Activated T-cell treated with anti-CD3 and anti-CD28 coated beads for 24 hours (primary cell): ENCODE measurements at regions not wholly inside any gene's neighbourhood (a gene's known extent, or its start where the extent isn't known, plus 50 kb on each side); places are given as distances from the start of the nearest gene placed in this dataset.
"Not testable (repeated sequence)": the region's sequence is repeated elsewhere in the genome, so short reads cannot be mapped to it uniquely, and the experiment has no call there.

Experiments
- DNase-seq: peaks from one replicate; pipeline ENCODE4 v3.0.0-alpha.2; 2020; ENCODE audit warnings: low read depth

DNA sequence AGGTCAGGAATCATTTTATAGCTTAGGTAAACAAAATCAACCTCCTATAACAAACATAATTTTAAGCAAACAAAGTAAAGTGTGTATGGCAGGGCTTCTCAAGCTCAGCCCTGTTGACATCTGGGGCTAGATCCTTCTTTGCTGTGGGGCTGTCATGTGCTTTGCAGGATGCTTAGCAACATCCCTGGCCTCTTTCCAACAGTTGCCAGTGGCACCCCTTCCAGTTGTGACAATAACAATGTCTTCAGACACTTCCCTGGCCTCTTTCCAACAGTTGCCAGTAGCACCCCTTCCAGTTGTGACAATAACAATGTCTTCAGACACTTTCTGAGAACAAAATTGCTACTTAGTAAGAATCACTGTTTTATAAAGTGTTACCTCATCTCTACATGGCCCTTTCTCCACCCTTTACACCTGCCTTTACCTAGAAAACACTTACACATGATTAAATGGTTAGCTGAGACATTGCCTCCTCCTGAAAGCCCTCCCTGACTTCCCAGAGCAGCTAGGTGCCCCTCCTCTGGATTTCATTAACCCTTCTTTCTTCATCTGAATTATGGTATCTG is 194.0 kb upstream of the LMCD1 start:
- no peak for DNase-seq

DNA sequence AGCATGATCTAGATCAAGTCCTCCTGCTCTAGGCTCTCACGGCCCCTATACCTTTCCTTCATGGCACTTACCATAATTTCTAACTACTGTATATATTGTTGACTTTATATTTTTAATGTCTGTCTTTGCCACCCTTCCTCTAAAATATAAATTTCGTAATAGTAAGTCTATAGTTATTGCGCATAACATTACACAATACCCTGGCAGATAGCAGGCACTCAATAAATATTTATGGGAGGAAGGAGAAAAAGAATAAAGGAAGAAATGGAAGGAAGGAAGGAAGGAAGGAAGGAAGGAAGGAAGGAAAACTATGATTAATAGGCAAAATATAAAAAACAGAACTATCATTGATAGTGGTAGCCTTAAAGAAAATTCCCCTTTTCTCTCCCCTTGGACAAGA is 190.3 kb upstream of the LMCD1 start:
- no peak for DNase-seq

DNA sequence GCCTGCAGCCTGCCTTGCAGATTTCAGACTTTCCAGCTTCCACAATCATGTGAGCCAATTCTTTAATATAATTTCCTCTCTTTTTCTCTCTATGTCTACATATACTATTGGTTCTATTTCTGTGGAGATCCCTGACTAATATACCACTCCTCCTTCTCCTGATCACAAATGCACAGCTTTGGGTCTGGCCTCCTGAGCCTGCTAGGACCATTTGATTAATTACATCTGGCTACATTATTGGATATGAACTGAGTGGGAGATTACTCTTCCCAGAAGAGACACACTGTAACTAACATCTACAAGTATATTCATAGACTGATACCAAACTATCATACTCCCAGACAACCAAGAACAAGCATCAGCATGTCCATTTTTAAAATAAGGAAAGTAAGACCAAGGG is 188.9 kb upstream of the LMCD1 start:
- DNase-seq, result no peak

DNA sequence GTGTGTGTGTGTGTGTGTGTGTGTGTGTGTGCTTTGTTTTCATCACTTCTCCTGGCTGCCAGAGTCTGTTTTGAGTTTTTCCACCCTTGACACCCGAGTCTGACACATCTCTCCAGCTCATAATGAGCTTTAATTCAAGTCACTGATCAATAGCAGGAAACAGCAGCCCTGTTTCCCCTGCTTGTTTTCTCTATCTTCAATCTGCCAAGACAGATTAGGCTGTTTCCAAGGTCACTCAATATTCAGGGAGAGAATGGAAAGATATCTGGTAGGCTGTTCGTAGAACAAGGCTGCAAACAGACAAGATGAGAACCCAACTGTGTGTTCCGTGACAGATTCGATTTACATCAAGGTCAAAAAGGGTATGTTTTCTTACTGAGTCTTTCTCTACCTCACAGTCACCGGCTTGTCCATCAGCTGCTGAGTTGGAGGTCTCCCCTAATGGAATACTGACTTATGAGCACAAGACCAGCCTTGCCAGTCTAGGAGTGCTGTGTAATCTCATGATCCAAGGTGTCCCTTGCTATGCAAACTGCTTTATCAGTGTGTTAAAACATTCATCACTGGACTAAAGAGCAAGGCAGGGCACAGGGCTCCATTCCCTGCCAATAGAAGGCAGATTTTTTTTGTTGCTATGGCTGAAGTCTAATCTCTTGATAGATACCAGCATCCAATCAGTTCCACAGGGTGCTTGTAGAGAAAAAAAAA is 187.9 kb upstream of the LMCD1 start:
- DNase-seq, result no peak

- DNase-seq, result not testable (repeated sequence)
Observed at GRCh38 chr3:8315526-8315925, 186.1 kb upstream of the LMCD1 start.

GRCh38 chr3:8317661-8318649 is 183.7 kb upstream of the LMCD1 start:
- no peak for DNase-seq

GRCh38 chr3:8319935-8320634 is 181.5 kb upstream of the LMCD1 start:
- no peak for DNase-seq

DNA sequence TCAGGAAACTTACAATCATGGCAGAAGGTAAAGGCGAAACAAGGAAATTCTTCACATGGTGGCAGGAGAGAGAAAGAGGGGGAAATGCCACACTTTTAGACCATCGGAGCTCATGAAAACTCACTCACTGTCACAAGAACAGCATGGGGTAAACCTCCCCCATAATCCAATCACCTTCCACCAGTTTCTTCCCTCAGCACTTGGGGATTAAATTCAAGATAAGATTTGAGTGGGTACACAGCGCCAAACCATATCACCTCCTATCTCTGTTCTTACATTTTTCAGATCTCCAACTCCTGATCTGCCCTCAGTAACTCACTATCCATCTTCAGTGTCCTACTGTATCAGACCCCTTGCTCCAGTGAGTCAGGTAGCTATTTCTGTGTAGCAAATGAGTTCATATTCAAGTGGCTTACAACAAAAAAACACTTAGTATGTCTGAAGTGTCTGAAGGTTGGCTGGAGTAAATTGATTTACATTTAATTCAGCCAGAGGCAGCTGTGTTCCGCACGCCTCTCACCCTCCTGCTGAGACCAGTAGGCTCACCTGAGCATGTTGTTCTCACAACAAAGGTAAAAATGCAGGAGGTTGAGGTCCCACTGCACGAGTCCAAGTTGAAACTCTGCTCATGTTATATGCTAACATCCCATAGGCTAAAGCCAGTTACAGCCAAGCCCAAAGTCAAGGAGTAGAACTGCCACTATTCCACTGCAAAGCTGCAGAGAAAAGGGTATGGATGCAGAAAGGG is 180.7 kb upstream of the LMCD1 start:
- no peak for DNase-seq

DNA sequence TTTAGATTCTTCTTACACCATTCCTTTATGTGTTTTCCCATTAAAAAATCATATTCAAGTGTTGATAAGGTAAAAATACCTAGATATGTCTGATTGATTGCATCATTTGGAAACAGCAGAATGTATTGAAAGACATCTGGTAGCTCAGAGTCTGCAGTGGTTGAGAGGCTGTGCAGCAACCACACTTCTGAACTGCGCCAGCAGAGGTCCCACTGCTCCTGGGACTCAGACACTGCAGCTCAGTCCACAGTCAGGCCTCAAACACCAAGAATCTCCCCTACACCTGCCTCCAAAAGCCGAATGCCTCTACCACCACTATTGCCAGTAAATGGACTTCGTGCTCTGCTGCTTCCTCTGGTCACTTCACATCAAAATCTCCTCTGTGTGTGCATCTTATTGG is 176.9 kb upstream of the LMCD1 start:
- DNase-seq, result peak; percentile 17

GRCh38 chr3:8325306-8325705 is 176.3 kb upstream of the LMCD1 start:
- no peak for DNase-seq

DNA sequence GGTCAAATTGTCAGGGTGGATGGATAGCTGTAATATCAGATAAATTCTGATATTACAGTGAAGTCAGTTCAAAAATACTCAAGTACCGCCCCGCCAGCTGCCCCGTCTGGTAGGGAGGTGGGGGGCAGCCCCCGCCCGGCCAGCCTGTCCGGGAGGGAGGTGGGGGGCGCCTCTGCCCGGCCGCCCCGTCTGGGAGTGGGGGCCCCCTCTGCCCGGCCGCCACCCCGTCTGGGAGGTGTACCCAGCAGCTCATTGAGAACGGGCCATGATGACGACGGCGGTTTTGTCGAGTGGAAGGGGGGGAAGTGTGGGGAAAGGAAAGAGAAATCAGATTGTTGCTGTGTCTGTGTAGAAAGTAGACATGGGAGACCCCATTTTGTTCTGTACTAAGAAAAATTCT is 175.8 kb upstream of the LMCD1 start:
- DNase-seq, result not testable (repeated sequence)

DNA sequence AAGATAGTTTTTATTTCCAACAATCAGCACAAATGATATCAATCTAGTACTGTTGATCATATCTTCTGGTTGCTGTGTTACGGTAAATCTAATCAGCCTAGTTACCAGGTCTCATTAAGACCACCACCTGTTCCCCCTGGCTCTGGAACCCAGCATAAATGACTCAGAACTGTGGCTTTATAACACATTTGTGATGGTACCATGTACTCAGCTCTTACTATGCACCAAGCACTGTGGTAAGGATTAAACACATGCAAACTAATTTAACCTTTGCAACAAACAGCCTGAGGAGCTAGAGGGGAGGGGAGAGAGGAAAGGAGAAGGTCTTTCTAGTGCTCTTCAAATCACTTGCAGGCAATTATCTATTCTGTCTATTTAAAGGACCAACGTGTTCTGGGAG is 173.9 kb upstream of the LMCD1 start:
- no peak for DNase-seq

DNA sequence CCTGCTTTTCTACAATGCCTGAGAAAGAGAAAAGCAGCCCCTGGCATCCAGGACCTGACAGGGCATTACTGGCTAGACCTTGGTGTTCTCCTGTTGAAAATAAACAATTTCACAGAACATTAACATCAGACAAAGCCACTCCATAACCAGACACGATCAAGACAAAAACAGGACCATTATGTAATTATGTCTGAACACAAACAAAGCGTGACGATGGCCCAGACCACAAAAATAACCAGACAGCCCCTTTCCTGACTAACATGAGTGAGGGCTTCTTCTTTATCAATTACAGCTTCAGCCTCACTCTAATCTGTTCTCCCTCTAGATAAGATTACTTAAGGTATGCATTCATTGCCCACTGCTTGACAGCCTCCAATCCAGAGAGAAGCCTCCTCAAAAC is 172.7 kb upstream of the LMCD1 start:
- DNase-seq, result no peak

- no peak for DNase-seq
Observed at GRCh38 chr3:8329598-8329997, 172.0 kb upstream of the LMCD1 start.

DNA sequence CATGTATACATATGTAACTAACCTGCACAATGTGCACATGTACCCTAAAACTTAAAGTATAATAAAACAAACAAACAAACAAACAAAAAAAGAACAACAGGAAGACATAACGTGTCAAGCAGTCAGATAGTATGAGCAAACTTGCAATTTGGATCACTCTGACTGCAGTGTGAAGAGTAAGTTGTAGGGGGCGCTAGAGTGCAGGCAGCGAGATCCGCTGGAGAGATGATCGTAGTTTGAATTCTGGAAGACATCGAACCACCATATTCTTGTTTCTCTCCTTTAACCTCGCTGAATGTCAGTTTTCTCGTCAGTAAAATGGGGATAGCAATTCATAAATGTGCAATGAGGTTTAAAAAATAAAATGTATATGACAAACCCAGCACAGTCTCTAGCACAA is 165.2 kb upstream of the LMCD1 start:
- DNase-seq, result no peak

DNA sequence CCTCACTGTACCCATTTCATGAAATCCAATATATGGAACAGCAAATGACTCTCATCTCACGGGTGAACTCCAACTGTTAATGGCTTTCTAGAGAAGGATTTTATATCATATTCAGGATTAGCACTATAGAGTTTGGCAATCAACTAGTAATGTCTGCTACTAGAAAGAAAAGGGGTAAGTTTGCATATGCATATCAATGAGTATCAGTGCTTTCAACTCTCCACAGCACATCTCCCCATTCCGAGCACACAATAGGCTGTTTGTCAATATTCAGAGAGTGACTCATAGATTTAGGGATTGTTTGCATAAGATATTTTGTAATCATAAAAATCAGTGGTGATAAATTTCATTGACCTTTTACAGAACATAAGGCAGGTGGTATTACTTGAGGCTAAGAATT is 163.2 kb upstream of the LMCD1 start:
- no peak for DNase-seq

GRCh38 chr3:8341821-8342247 is 159.8 kb upstream of the LMCD1 start:
- DNase-seq, result no peak

DNA sequence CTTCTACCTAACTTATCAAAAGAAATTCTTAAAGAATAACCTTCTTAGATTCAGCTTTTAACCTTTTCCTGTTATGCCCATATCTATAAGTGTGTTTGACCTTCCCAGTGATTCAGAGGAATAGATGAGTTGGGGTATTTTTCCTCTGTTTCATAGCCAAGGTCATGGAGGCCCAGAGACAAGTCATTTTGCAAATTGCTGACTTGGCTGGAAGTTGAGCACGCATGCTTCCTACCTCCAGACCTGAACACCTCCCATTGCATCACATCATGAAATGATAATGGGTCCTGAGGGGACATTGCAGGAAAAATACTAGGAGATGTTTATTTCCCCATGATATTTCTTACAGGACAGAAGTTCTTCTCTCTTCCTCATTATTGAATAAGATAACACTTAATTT is 158.6 kb upstream of the LMCD1 start:
- DNase-seq, result no peak

DNA sequence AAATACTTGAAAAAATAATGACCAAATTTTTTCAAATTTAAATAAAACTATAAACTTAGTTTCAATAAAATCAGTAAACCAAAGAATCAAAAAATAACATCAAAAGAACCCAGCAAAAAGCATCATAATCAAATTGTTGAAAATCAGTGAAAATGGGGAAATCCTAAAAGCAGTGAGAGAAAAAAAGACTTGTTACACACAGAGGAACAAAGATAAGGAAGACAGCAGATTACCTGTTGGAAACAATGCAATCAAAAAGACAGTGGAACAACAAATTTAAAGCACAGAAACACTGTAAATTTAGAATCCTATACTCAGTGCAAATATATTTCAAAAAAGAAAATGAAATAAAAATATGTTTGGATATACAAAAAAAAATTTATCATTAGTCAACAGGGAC is 156.2 kb upstream of the LMCD1 start:
- no peak for DNase-seq

GRCh38 chr3:8348076-8348475 is 153.5 kb upstream of the LMCD1 start:
- no peak for DNase-seq

GRCh38 chr3:8352475-8352874 is 149.1 kb upstream of the LMCD1 start:
- no peak for DNase-seq

GRCh38 chr3:8353364-8353763 is 148.3 kb upstream of the LMCD1 start:
- no peak for DNase-seq
